ENCODE measurements at regions not wholly inside any gene's neighbourhood (a gene's known extent, or its start where the extent isn't known, plus 50 kb on each side); places are given as distances from the start of the nearest gene placed in this dataset.

DNA sequence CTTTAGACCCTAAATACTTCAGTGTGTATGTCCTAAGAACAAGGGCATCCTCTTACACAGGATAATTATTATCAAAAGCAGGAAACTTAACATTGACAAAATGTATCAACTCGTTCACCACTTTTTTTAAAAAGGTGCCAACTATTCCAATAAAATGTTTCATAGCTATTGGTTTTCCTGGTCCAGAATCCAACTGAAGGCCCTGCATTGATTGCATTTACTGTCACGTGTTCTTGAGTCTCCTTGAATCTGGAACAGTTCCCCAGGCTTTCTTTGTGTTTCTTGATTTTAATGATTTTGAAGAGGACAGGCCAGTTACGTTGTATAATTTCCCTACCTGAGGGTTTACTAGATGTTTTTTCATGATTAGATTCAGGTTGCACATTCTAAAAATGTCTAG, 94.6 kb upstream of the ARHGEF3 start:
- DNase-seq (ENCODE audit: low spot score) = no peak

DNA sequence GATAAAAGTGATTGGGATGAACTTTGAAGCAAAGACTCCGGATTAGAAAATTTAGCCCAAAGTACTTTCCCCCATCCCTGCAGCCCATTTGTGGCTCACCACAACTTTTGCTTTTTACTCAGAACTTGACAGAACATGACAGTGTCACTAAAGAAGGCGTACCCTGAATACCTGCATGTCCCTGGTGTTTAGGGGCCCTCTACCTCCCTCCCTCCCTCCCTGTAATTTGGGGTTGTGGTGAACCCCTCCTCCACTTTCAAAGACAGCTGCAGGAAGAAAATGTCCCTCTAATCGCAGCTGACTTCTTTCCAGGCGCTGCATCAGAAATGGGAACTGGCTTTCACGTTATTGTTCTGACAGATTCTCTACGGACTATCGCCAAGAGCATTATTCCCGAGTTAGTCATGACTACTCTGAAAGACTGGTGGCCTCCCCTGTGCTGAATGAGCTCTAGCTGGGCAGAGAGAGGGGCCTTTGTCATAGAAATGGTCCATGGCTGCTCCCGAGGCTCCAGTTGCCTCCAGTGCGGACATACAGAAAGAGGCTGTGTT, 93.2 kb upstream of the ARHGEF3 start:
- no peak for DNase-seq (ENCODE audit: low spot score)

DNA sequence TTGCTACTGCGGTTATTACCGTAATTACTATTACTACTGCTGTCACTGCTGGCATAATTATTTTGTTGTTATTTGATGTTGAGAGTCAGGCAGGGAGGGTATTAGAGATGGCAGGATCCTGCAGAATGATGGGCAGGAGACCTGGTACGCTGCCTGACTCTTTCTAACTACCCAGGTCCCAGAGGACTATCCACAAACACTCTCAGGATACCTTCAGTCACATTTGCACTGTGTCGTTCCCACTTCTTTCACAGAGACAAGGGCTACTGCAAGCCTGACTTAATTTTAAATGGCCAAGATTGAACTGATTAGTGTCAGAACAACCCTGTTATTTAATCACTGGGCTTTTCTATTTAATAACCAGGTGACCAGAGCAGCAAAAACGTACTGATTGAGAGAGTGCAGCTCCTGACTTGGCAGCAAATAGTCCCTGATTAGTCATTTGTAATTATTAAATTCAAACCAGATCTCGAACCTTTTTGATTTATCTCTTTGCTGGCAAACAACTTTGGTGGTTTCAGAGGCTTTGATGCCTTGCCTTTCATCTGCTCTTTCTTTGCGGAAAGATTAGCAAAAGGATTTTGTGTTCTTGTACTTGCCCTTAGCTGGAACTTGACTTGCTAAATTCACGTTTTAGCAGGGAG, 88.8 kb upstream of the ARHGEF3 start:
- DNase-seq (ENCODE audit: low spot score) = no peak

DNA sequence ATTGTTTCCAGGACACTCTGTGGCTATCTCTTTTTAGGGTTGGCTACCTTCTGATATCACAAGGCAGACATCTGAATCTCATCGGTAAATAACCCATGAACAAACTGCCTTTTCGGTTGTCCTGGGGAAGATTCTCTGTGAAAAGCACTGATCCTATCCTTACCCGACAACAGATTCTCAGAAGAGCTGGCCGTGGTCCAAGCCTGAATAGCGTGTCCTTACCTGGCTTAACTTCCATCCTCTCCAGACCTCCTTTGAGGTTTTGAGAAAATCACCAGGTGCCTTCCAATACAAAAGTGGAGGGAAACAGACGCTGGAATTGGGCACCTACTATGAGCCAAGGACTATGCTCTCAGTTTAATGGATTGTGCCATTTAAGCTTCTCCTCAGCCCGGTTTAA, 87.4 kb upstream of the ARHGEF3 start:
- DNase-seq (ENCODE audit: low spot score) = no peak

DNA sequence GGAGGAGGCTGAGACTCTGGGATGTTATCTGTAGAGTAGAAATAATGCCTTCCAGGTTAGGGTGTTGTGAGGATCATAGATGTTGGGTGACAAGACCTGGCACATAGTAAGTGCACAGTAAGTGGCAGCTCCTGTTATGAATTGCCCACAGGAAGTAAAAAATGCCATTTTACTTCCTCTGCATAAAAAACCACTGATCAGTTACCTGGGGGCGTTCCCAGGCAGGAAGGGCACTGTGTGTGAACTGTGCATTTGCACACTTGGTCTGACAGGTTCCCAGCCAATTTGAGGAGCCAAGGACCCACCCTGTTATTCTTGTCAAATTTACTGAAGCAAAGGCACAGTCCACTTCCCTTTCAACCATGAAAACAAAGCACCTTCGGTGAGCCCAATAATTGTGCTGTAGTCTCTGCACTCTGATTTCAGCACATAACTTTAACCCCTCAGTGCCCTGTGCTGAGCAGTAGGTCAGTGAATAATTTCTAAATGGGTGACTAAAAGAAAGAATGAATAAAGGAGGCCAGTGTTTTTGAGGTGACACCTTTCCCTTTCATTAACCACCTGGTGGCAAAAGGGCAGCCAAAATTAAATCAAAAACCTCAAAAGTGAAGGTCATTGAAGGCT, 85.8 kb upstream of the ARHGEF3 start:
- DNase-seq (ENCODE audit: low spot score) = no peak

DNA sequence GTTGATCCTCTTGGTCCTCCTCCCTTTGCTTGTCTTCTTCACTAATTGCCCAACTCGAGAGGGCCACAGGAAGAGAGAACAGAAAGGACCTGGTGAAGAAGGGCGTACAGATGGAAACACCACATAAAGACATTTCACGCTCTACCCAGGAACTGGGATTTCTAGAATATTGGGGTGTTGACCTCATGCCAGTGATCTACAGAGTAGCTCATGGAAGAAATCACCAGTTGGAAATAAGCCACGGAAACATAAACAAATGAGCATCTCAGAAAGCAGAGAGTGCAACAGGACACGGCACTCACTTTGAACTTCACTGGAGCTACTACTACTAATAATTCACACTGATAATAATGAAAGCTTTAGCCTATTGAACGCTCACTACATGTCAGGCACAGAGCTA, 84.6 kb upstream of the ARHGEF3 start:
- DNase-seq (ENCODE audit: low spot score) = no peak

DNA sequence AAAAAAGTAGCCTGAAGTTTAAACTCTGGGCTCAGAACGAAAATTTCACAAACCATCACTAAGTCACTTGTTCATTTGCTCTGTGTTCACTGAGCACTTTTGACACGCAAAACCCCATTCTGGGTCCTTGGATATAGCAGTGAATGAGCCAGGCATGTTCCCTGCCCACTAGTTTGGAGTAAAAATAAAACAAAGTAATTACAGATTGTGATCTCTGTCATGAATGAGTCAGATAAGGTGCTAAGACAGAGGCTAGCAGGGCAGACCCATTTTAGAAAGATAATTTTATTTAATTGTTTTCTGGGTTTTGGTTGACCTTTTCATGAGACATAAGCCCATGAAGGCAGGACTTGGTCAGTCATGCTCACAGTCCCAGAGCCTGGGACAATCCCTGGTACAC, 84.1 kb upstream of the ARHGEF3 start:
- DNase-seq (ENCODE audit: low spot score) = no peak

DNA sequence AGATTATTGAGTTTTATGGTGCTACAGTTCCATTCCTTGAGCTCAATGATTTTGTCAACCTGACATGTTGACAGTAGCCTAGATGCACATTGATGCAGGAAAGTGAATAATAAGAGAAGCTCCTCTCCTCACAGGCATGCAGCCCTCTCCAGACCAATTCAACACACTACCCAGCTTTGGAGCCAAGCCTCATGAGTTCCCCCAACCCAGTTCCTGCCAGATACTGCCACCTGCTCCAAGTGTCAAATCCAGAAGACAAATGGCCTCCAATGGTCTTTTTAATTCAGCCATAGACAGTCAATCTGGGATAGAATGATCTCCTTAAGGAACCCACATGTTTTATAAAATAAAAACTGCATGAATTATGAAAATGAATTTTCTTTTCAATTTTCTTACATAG, 83.7 kb upstream of the ARHGEF3 start:
- no peak for DNase-seq (ENCODE audit: low spot score)

DNA sequence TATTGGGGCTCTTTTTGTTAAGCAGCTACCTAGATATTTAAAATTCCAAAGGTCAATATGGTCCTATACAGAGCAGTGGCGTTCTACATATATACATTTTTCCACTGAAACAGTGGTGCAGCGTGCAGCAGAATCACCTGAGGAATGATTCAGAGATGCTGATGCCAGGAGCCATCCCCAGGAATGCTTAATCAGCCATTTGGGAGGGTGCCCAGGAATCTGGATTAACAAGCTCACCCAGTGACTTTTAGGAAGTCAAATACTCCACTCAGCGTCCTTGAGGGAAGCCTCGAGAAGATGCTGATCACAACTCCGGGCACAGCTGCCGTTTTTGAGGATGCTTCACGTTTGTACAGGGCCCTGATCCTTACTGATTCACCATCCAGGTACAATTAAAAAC, 82.6 kb upstream of the ARHGEF3 start:
- no peak for DNase-seq (ENCODE audit: low spot score)

DNA sequence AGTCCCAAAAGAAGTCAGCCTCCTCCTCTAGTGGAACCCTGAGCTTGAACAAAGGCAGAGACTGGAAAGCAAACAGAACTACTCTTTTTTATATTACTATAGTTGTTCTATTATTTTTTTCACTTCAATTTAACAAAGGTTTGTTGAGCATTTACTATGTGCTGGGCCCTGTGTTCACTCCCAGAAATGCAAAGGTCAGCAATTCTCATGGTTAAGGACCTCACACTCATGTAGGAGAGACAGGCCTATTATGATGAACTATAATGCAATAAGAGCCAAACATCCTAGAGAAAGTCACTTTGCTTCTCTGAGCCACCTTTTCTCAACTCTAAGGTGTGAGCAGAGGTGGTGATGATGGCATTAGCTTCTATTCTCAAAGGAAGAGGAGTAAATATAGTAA, 82.1 kb upstream of the ARHGEF3 start:
- no peak for DNase-seq (ENCODE audit: low spot score)

DNA sequence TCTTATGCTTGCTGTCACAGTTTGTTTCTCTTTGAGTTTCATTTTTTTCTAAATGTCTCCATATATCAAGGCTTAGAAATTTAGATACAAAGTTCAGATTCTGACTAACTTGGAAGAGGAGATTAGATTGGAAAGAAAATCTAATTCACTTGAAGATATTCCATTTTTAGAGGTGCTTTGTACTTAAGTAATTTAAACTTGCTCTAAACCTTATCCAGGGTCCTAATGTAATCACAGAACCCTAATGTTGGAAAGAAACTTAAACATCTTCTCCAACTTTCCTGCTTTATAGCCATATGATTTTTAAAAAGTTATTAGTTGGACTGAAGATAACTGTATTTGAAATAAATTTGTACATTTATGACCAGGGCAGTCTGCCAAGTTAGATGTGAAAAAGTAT, 81.1 kb upstream of the ARHGEF3 start:
- DNase-seq (ENCODE audit: low spot score) = no peak

DNA sequence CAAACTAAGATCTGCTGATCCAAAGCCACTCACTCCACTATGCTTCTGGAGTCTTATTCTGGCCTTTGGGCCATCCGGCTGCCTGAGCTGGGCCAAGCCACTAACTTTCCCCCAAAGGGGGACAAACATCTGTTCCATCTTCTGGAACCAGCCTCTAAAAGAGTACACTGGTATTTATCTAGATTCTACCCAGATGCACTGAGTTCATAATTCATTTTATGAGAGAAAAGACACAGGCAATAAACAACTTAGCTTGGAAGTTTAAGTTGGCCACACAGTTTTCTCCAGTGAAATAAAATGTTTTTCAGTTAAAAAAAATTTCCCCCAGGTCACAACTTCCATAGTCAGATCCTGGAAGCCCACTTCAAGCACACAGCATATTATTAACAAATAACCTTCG, 80.1 kb upstream of the ARHGEF3 start:
- DNase-seq (ENCODE audit: low spot score) = no peak

DNA sequence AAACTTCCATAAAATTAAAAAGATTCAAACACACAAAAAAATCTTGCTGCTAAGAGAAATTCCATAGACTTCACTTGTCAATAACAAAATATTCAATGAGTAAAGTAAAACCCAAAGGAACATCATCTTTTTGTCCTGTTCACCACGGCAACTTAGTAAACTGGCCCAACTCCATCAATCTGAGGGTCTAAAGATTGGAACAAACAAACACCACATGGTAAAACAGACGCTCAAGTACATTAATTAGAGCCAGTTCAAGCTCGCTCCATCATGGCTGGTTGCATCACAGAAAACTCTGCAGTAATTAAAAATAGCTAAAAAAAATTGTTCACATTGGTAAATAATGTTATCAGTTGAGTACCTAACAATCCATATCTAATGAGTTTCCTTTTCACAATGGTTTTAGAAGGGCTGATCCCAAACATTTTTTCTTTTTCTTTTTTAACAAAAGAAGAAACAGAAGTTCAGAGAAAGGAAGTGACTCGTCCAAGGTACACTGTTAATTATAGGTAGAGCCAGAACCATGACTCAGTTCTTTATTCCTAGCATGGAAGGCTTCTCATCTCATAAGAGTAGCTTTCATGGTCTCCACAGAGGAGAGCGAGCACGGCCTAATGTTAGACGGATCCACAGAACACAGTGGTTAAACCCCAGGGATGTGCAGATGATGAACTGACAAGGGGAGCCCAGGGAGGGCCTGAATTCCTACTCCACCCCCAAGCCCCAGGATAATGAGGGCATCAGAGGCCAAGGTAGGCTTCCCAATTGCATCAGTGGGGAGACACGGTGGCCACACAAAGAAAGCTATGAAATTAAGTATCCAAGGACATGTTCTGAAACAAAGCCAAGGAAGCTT, 79.2 kb upstream of the ARHGEF3 start:
- DNase-seq (ENCODE audit: low spot score) = no peak

DNA sequence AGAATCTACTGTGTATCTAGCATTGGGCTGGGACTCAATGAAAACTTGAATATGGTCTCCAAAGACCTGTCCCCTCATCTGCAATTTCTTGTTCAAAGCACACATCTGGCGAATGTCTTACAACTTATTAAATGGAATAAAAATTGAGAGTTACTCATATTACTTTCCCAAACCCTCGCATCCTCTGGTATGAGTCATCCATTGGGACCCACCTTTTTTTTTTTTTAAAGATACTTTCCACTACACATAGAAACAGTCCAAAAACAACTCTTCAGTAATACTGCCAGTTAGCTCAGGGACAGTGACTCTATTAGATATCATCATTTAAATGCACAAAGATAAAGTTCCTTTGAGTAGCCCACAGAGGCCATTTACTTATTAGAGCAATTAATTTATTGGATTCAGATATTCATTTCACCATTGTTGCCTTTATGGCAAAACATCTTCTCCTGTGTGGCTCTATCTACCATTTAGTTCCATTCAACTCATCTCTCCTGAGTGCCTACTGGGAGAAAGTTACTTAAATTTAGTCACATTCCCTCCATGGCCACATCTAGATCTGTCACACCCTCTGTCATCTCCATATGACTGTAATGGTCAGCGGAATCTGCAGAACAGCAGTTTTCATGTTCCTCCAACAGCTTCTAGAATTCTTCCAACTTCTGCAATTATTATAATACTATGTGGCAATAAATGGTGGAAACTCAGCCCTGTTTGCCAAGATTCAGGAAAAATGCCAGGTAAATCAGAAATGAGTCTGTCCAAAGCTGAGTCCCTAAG, 77.9 kb upstream of the ARHGEF3 start:
- no peak for DNase-seq (ENCODE audit: low spot score)

DNA sequence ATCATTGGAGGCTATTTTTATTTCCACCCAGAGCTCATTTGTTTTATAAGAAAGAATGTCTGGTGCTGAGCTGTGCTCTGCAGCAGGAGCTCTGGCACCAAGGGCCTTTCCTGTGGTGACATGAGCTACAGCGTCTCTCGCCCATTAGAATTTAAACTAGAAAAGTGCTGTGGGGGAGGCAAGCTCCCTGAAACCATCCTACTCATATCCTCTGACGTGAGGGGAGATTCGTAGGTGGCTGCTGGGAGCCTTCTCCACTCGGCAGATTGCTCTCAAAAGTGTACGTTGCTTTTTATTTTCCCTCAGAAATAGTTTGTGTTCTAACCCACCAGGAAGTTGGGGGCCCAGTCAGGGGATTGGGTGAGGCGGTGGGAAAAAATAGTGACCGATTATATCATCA, 76.3 kb upstream of the ARHGEF3 start:
- no peak for DNase-seq (ENCODE audit: low spot score)

DNA sequence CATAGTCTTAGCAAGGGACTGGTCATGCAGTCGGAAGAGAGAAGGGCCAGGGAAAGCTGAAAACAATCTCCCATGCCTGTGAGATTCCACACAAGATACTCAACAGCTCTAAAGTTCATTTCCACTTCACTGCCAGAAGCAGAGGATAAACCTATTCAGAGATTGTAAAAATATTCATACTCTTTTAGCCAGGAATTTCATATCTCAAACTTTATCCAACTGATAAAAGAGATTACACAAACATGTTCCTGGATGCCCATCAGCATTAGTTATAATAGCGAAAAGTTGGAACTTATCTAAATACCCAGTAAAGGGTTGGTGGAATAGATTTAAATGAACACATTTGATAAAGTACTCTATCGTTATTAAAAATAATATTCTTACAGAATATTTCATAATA, 75.2 kb upstream of the ARHGEF3 start:
- no peak for DNase-seq (ENCODE audit: low spot score)

DNA sequence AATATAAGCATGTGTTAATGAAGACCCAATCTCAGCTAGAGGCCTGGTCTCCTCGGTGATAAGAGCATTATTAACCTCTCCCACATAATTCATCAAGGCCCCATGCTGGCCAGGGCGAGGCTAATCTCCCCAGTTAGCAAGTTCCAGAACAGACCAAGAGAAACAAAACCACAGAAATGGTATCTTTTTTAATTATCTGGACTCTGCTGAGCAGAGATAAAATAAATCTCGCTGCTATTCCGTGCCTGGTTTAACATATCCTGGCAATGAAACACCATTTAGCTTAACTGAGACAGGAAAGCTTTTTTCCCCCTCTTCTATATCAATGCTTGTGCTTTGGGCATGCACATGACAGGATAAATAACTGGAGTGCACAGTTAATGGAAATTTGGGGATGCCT, 72.5 kb upstream of the ARHGEF3 start:
- no peak for DNase-seq (ENCODE audit: low spot score)

DNA sequence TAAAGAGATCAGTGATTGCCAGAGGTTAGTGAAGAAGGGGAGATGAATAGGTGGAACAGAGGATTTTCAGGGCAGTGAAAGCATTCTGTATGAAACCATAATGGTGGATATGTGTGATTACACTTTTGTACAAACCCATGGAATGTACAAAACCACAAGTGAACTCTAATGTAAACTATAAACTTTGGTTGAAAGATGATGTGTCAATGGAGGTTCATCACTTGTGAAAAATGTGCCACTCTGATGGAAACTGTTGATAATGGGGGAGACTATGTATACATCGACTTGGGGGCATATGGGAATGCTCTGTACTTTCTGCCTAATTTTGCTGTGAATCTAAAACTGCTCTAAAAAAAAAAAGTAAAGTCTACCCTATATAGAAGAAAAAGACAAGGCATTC, 68.7 kb upstream of the ARHGEF3 start:
- DNase-seq (ENCODE audit: low spot score) = no peak

DNA sequence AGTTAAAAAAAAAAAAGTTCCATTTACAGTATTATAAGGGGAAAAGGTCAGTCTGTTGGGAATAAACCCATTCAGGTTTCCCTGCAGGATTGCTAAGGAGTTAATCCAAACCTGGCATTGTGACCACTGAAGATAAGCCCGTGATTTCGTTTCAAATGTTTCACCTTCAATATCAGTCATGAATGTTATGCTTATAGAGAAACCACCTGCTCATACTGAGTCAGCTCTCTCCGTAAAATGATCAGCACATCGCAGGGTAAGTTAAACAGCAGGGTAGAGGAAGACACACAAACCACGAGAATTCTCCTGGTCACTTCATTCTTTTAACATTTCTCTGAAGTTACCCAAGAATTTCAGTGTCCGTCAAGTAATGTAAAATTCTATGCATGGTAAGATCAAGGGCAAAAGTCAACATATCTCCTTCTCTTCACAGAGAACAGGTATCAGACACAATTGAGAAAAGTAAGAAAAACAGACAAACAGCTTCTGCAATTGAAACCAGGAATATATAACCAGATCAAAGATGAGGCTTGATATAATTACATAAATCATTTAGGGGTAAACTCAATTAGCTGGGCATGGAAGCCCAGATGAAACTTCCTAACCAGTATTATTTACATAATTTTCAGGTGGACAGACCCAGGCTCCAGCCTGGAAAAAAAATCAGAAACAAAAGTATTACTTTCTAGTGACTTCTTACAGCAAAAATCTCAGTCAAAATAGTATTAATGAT, 67.6 kb upstream of the ARHGEF3 start:
- DNase-seq (ENCODE audit: low spot score) = no peak

DNA sequence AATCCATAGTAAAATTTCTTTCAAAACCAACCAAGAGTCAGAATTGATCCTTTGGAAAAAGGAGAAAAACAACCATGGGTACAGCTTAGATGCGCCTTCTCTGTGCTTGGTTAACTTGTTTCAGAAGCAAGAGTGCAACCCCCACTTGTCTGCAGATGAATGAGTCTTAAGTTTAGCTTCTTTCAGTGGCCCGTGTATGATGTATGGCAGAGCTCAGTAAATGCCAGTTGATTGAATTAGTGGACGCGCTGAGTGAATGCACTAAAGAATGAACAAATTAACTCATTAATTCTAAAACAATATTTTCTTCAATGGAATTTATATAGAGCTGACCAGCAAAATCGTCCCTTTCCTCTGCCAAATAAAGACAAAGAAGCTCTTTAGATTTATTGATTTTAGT, 67.0 kb upstream of the ARHGEF3 start:
- no peak for DNase-seq (ENCODE audit: low spot score)

DNA sequence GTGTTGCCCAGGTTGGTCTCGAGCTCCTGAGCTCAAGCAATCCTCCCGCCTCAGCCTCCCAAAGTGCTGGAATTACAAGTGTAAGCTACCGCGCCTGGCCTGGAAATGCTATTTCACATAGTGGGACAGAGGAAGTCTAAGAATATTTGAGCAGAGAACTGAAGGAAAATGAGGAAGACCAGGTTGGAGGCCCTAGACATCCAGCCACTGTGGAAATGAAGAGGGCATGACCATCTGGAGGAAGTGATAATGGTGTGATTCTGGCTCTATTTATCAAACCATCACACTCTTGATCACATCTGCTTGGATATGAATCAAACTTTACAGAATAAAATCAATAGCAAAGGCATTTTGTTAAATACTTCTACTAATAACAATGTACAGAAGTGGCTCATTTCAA, 65.9 kb upstream of the ARHGEF3 start:
- no peak for DNase-seq (ENCODE audit: low spot score)
